ENCODE measurements at regions not wholly inside any gene's neighbourhood (a gene's known extent, or its start where the extent isn't known, plus 50 kb on each side); places are given as distances from the start of the nearest gene placed in this dataset.

- Histone ChIP-seq H3K36me3 (no peaks in the 10 kb centered on the region), H3K27me3 (ENCODE audit: low read depth) (no peaks in the 10 kb centered on the region), H3K4me3 (no peak overlapping the region), H3K9me3 (peaks cover 10% of the 10 kb centered on the region), H3K4me1 (no peaks in the 10 kb centered on the region), H3K27ac (no peak overlapping the region)
- TF ChIP-seq CTCF (IDR thresholded peaks at IDR 0.05), result no peak
- DNase-seq (no peak), ATAC-seq (no peak)
- intact Hi-C loops (cut with DNase I), result no loop called here
These were observed 287.3 kb upstream of the DDI1 start for GRCh38 chr11:103749158-103749557.

GRCh38 chr11:103768816-103769215 is 267.6 kb upstream of the DDI1 start:
- no peak for DNase-seq
- Histone ChIP-seq H3K27ac (no peak overlapping the region), H3K4me1 (no peaks in the 10 kb centered on the region), H3K4me3 (no peak overlapping the region), H3K27me3 (ENCODE audit: low read depth) (no peaks in the 10 kb centered on the region), H3K36me3 (no peaks in the 10 kb centered on the region), H3K9me3 (no peaks in the 10 kb centered on the region)
- no peak for TF ChIP-seq CTCF (IDR thresholded peaks at IDR 0.05)
- intact Hi-C loops (cut with DNase I), result no loop called here
- no peak for ATAC-seq

- intact Hi-C loops (cut with DNase I), result no loop called here
- H3K4me3 ChIP-seq, result no peak overlapping the region
- no peak for DNase-seq
- no peaks in the 10 kb centered on the region for H3K9me3 ChIP-seq
- no peak overlapping the region for H3K27ac ChIP-seq
- no peak for ATAC-seq
- no peaks in the 10 kb centered on the region for H3K36me3 ChIP-seq
- no peak for TF ChIP-seq CTCF (IDR thresholded peaks at IDR 0.05)
- no peaks in the 10 kb centered on the region for H3K4me1 ChIP-seq
- no peaks in the 10 kb centered on the region for H3K27me3 ChIP-seq (ENCODE audit: low read depth)
These were observed 263.4 kb upstream of the DDI1 start for GRCh38 chr11:103773059-103773458.

GRCh38 chr11:103773537-103773936 is 262.9 kb upstream of the DDI1 start:
- no peaks in the 10 kb centered on the region for H3K36me3 ChIP-seq
- TF ChIP-seq CTCF (IDR thresholded peaks at IDR 0.05), result no peak
- H3K4me3 ChIP-seq, result no peak overlapping the region
- no peak overlapping the region for H3K27ac ChIP-seq
- DNase-seq (no peak), ATAC-seq (no peak)
- no peaks in the 10 kb centered on the region for H3K9me3 ChIP-seq
- intact Hi-C loops (cut with DNase I), result no loop called here
- H3K4me1 ChIP-seq, result no peaks in the 10 kb centered on the region
- no peaks in the 10 kb centered on the region for H3K27me3 ChIP-seq (ENCODE audit: low read depth)

- intact Hi-C loops (cut with DNase I), result no loop called here
- DNase-seq (no peak), ATAC-seq (no peak)
- Histone ChIP-seq H3K4me3 (no peak overlapping the region), H3K27me3 (ENCODE audit: low read depth) (no peaks in the 10 kb centered on the region), H3K36me3 (no peaks in the 10 kb centered on the region), H3K4me1 (no peaks in the 10 kb centered on the region), H3K27ac (no peak overlapping the region), H3K9me3 (no peaks in the 10 kb centered on the region)
- TF ChIP-seq CTCF (IDR thresholded peaks at IDR 0.05), result no peak
These were observed 257.4 kb upstream of the DDI1 start for GRCh38 chr11:103779054-103779453.

GRCh38 chr11:103789952-103790351 is 246.5 kb upstream of the DDI1 start:
- ATAC-seq, result no peak
- no peak for DNase-seq
- H3K4me1 ChIP-seq, result no peaks in the 10 kb centered on the region
- no peaks in the 10 kb centered on the region for H3K36me3 ChIP-seq
- H3K27ac ChIP-seq, result no peak overlapping the region
- H3K27me3 ChIP-seq (ENCODE audit: low read depth), result no peaks in the 10 kb centered on the region
- no peaks in the 10 kb centered on the region for H3K9me3 ChIP-seq
- H3K4me3 ChIP-seq, result no peak overlapping the region
- no peak for TF ChIP-seq CTCF (IDR thresholded peaks at IDR 0.05)
- intact Hi-C loops (cut with DNase I), result no loop called here
